HFFc6 (cell line): ENCODE measurements at regions not wholly inside any gene's neighbourhood (a gene's known extent, or its start where the extent isn't known, plus 50 kb on each side); places are given as distances from the start of the nearest gene placed in this dataset.

Source experiments
- DNase-seq: peaks from one replicate; pipeline ENCODE4 v3.0.0-alpha.2; 2018
- H3K27ac Mint-ChIP-seq: 2 replicates; pipeline ENCODE4 v1.8.0; 2020; ENCODE audit warnings: mild to moderate bottlenecking, mixed read lengths
- H3K27me3 Mint-ChIP-seq: 2 replicates; pipeline ENCODE4 v1.8.0; 2021; ENCODE audit warnings: mild to moderate bottlenecking, moderate library complexity, mixed read lengths; ENCODE audit not compliant: insufficient read depth
- H3K36me3 Mint-ChIP-seq: 2 replicates; pipeline ENCODE4 v1.8.0; 2021; ENCODE audit warnings: low read depth, mixed read lengths
- H3K4me1 Mint-ChIP-seq: 2 replicates; pipeline ENCODE4 v1.8.0; 2020; ENCODE audit warnings: low read depth, mixed read lengths
- H3K4me3 Mint-ChIP-seq: 2 replicates; pipeline ENCODE4 v1.8.0; 2020; ENCODE audit warnings: mild to moderate bottlenecking, moderate library complexity, mixed read lengths
- H3K9me3 Mint-ChIP-seq: 2 replicates; pipeline ENCODE4 v1.8.0; 2020; ENCODE audit warnings: mild to moderate bottlenecking, mixed read lengths
- CTCF ChIP-seq: fragments of 200-600 bp; sonication (generic); IDR thresholded peaks from 2 replicates; pipeline ENCODE4 v1.5.0; 2021; ENCODE audit warnings: antibody characterized with exemption, mild to moderate bottlenecking

- TF ChIP-seq CTCF: no peak
- no peak overlapping the region for H3K4me3 Mint-ChIP-seq
- peaks cover 20% of the 10 kb centered on the region for H3K27me3 Mint-ChIP-seq
- H3K36me3 Mint-ChIP-seq: peaks cover 56% of the 10 kb centered on the region
- H3K27ac Mint-ChIP-seq: no peak overlapping the region
- H3K9me3 Mint-ChIP-seq: peaks cover 52% of the 10 kb centered on the region
- no peak for DNase-seq
- H3K4me1 Mint-ChIP-seq: peaks cover 39% of the 10 kb centered on the region
Observed at GRCh38 chr6:149236589-149236988, 80.9 kb upstream of the TAB2 start.

GRCh38 chr6:149237464-149237863 is 80.0 kb upstream of the TAB2 start:
- peaks cover 20% of the 10 kb centered on the region for H3K27me3 Mint-ChIP-seq
- H3K27ac Mint-ChIP-seq: no peak overlapping the region
- DNase-seq: no peak
- H3K4me3 Mint-ChIP-seq: no peak overlapping the region
- H3K36me3 Mint-ChIP-seq: peaks cover 56% of the 10 kb centered on the region
- peaks cover 31% of the 10 kb centered on the region for H3K4me1 Mint-ChIP-seq
- TF ChIP-seq CTCF: no peak
- H3K9me3 Mint-ChIP-seq: peaks cover 57% of the 10 kb centered on the region

GRCh38 chr6:149239573-149240209 is 77.8 kb upstream of the TAB2 start:
- no peak for TF ChIP-seq CTCF
- H3K27ac Mint-ChIP-seq: no peak overlapping the region
- peaks cover 27% of the 10 kb centered on the region for H3K27me3 Mint-ChIP-seq
- H3K9me3 Mint-ChIP-seq: peaks cover 57% of the 10 kb centered on the region
- DNase-seq: no peak
- H3K4me1 Mint-ChIP-seq: peaks cover 17% of the 10 kb centered on the region
- H3K36me3 Mint-ChIP-seq: peaks cover 65% of the 10 kb centered on the region
- H3K4me3 Mint-ChIP-seq: no peak overlapping the region

GRCh38 chr6:149242883-149243282 is 74.6 kb upstream of the TAB2 start:
- Mint-ChIP-seq H3K27me3 (peaks cover 32% of the 10 kb centered on the region), H3K27ac (no peak overlapping the region), H3K4me1 (peaks cover 8% of the 10 kb centered on the region), H3K36me3 (peaks cover 43% of the 10 kb centered on the region), H3K9me3 (peaks cover 36% of the 10 kb centered on the region), H3K4me3 (no peak overlapping the region)
- DNase-seq: peak; percentile 4
- no peak for TF ChIP-seq CTCF

- Mint-ChIP-seq H3K27ac (no peak overlapping the region), H3K4me1 (peaks cover 11% of the 10 kb centered on the region), H3K9me3 (peaks cover 24% of the 10 kb centered on the region), H3K27me3 (peaks cover 42% of the 10 kb centered on the region), H3K36me3 (peaks cover 31% of the 10 kb centered on the region), H3K4me3 (no peak overlapping the region)
- no peak for TF ChIP-seq CTCF
- no peak for DNase-seq
Observed at GRCh38 chr6:149244105-149244504, 73.4 kb upstream of the TAB2 start.
